Tibial nerve (tissue), 4 donors: ENCODE measurements at regions not wholly inside any gene's neighbourhood (a gene's known extent, or its start where the extent isn't known, plus 50 kb on each side); places are given as distances from the start of the nearest gene placed in this dataset.

Experiments used
- DNase-seq, 2 donors: peaks; one replicate each; pipeline ENCODE4 v3.0.0-alpha.2; 2019; ENCODE audit warnings: low spot score in 2 of 2
- H3K27ac ChIP-seq, 4 donors: fragments of 200-600 bp; sonication (generic) in 3 of 4; one replicate each; pipeline ENCODE4 v1.5.1; 2017 to 2019; ENCODE audit warnings: mild to moderate bottlenecking in 1 of 4
- H3K27me3 ChIP-seq, 2 donors: fragments of 200-600 bp; sonication (generic) in 1 of 2; one replicate each; pipeline versions ENCODE4 v1.5.1 to v1.6.0; 2017 to 2019
- H3K36me3 ChIP-seq, 3 donors: fragments of 200-600 bp; sonication (generic); one replicate each; pipeline ENCODE4 v1.5.1; 2018 to 2019
- H3K4me1 ChIP-seq, 4 donors: fragments of 200-600 bp; sonication (generic) in 3 of 4; one replicate each; pipeline ENCODE4 v1.5.1; 2017 to 2019
- H3K4me3 ChIP-seq, 4 donors: fragments of 200-600 bp; sonication (generic) in 3 of 4; one replicate each; pipeline ENCODE4 v1.5.1; 2017 to 2019; ENCODE audit warnings: mild to moderate bottlenecking in 1 of 4, moderate library complexity in 1 of 4
- H3K9me3 ChIP-seq, 4 donors: fragments of 200-600 bp; sonication (generic) in 3 of 4; one replicate each; pipeline ENCODE4 v1.5.1; 2017 to 2019
- CTCF ChIP-seq, 5 experiments: fragments of 200-600 bp in 3 of 5; fragments of 450-650 bp in 2 of 5; sonication (generic) in 3 of 5; IDR thresholded peaks; one replicate each; pipeline ENCODE4 v1.5.1; 2016 to 2019; ENCODE audit warnings: antibody characterized with exemption in 5 of 5, mild to moderate bottlenecking in 3 of 5, moderate library complexity in 2 of 5
- EP300 ChIP-seq, 2 donors: sonication (generic); formaldehyde crosslinking; IDR thresholded peaks; one replicate each; pipeline ENCODE4 v1.6.1; 2017; ENCODE audit warnings: antibody characterized with exemption in 2 of 2, mild to moderate bottlenecking in 1 of 2
- POLR2A ChIP-seq, 2 donors: fragments of 450-650 bp; IDR thresholded peaks; one replicate each; pipeline ENCODE4 v1.6.1; 2017; ENCODE audit warnings: antibody characterized with exemption in 2 of 2, mild to moderate bottlenecking in 2 of 2, moderate library complexity in 2 of 2
- WGBS, 2 donors: methylation state at CpG; one replicate each; pipeline ENCODE4 v1.1.5; 2018; 5-methylcytosine and 5-hydroxymethylcytosine counted together

GRCh38 chr14:71320734-71321573 lies 413.7 kb downstream of the PCNX1 start:
- peak in 1 of 5 experiments; percentile 11 for TF ChIP-seq CTCF (IDR thresholded peaks at IDR 0.05)
- no peak for TF ChIP-seq EP300 (IDR thresholded peaks at IDR 0.05)
- peak; percentile 10 to 26 for TF ChIP-seq POLR2A (IDR thresholded peaks at IDR 0.05)
- Histone ChIP-seq H3K27me3 (no peaks in the 10 kb centered on the region), H3K27ac (peak overlapping the region; percentile 97 to 99 (median 99)), H3K4me1 (peaks cover 0 to 54% (median 16%) of the 10 kb centered on the region in 4 donors), H3K4me3 (peak overlapping the region; percentile 68 to 99 (median 81)), H3K36me3 (no peaks in the 10 kb centered on the region), H3K9me3 (no peaks in the 10 kb centered on the region)
- peak; percentile 18 to 20 for DNase-seq
- WGBS, 2 donors: 0 to 1% methylated on average over 19 to 31 of the region's 96 CpGs

GRCh38 chr14:71321574-71322315 lies 414.5 kb downstream of the PCNX1 start:
- WGBS, 2 donors: 1 to 2% methylated on average over 23 to 25 of the region's 25 CpGs
- no peaks in the 10 kb centered on the region for H3K27me3 ChIP-seq
- H3K36me3 ChIP-seq: no peaks in the 10 kb centered on the region
- DNase-seq: peak in 1 of 2 donors; percentile 19
- H3K4me1 ChIP-seq: peaks cover 0 to 58% (median 16%) of the 10 kb centered on the region in 4 donors
- peak overlapping the region; percentile 68 to 99 (median 81) for H3K4me3 ChIP-seq
- TF ChIP-seq POLR2A (IDR thresholded peaks at IDR 0.05) (no peak), EP300 (IDR thresholded peaks at IDR 0.05) (peak in 1 of 2 donors; percentile 29), CTCF (IDR thresholded peaks at IDR 0.05) (no peak)
- no peaks in the 10 kb centered on the region for H3K9me3 ChIP-seq
- peak overlapping the region; percentile 97 to 99 (median 99) for H3K27ac ChIP-seq

- peak overlapping the region in 2 of 4 donors; percentile 99 for H3K27ac ChIP-seq
- DNase-seq: peak in 1 of 2 donors; percentile 29
- TF ChIP-seq CTCF (IDR thresholded peaks at IDR 0.05) (peak; percentile 41 to 66 (median 59)), EP300 (IDR thresholded peaks at IDR 0.05) (peak in 1 of 2 donors; percentile 34), POLR2A (IDR thresholded peaks at IDR 0.05) (no peak)
- 32 to 42% methylated on average over 2 of the region's 2 CpGs for whole genome bisulfite sequencing, 2 donors
- H3K36me3 ChIP-seq: no peaks in the 10 kb centered on the region
- H3K4me1 ChIP-seq: peaks cover 0 to 62% (median 19%) of the 10 kb centered on the region in 4 donors
- H3K4me3 ChIP-seq: peak overlapping the region in 2 of 4 donors; percentile 90 to 99
- no peaks in the 10 kb centered on the region for H3K9me3 ChIP-seq
- H3K27me3 ChIP-seq: no peaks in the 10 kb centered on the region
Observed at GRCh38 chr14:71322655-71323250, 415.5 kb downstream of the PCNX1 start.

GRCh38 chr14:71324767-71325272 lies 417.6 kb downstream of the PCNX1 start:
- WGBS, 2 donors: 64 to 67% methylated on average over 6 of the region's 6 CpGs
- no peaks in the 10 kb centered on the region for H3K9me3 ChIP-seq
- no peaks in the 10 kb centered on the region for H3K27me3 ChIP-seq
- H3K4me3 ChIP-seq: no peak overlapping the region
- H3K36me3 ChIP-seq: no peaks in the 10 kb centered on the region
- TF ChIP-seq CTCF (IDR thresholded peaks at IDR 0.05) (no peak), POLR2A (IDR thresholded peaks at IDR 0.05) (no peak), EP300 (IDR thresholded peaks at IDR 0.05) (peak in 1 of 2 donors; percentile 14)
- DNase-seq: no peak
- H3K27ac ChIP-seq: peak overlapping the region in 2 of 4 donors; percentile 26 to 99
- H3K4me1 ChIP-seq: peaks cover 0 to 65% (median 24%) of the 10 kb centered on the region in 4 donors
